ENCODE measurements at regions not wholly inside any gene's neighbourhood (a gene's known extent, or its start where the extent isn't known, plus 50 kb on each side); places are given as distances from the start of the nearest gene placed in this dataset.

GRCh38 chr5:114221807-114222206 is 140.1 kb upstream of the KCNN2 start:
- TF ChIP-seq CTCF (IDR thresholded peaks at IDR 0.05) (no peak), POLR2A (IDR thresholded peaks at IDR 0.05) (no peak)
